ENCODE measurements at regions not wholly inside any gene's neighbourhood (a gene's known extent, or its start where the extent isn't known, plus 50 kb on each side); places are given as distances from the start of the nearest gene placed in this dataset.

DNA sequence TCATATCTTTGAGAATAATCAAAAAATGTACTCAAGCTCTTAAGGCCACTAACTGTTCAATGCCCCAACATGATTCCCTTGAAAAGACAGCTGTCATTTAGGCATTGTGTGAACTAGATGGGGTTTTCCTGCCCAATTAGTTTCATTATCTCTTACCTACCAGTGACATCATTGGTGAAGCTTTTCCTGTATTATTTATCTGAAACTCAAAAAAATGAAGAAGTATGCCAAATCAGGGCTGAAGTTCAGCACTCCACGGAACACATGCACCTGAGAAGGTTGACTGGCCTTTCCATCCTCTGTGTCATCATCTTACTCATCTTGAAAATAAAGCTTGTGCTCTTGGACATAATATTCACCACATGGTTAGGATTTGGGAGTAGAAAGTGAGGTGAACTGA lies 126.4 kb downstream of the TXNL1 start:
- H3K36me3 Mint-ChIP-seq (ENCODE audit: low read depth, unreplicated experiment), result no peaks in the 10 kb centered on the region
- DNase-seq (ENCODE audit: low read depth) (no peak), FAIRE-seq (no peak)
- no peaks in the 10 kb centered on the region for H3K9me3 ChIP-seq (ENCODE audit: insufficient read depth, low read depth, low read length)
- no peak overlapping the region for H3K9ac ChIP-seq (ENCODE audit: low read length)
- H3K36me3 ChIP-seq (ENCODE audit: insufficient read depth, low read length), result no peaks in the 10 kb centered on the region
- H3K4me3 Mint-ChIP-seq (ENCODE audit: unreplicated experiment), result no peak overlapping the region
- H3K27ac Mint-ChIP-seq (ENCODE audit: unreplicated experiment), result no peak overlapping the region
- H3K4me2 ChIP-seq (ENCODE audit: low read length), result no peak overlapping the region
- no peak overlapping the region for H2AFZ ChIP-seq (ENCODE audit: low read depth, low read length)
- H3K4me1 Mint-ChIP-seq (ENCODE audit: low read depth, unreplicated experiment), result no peaks in the 10 kb centered on the region
- H3K4me1 ChIP-seq (ENCODE audit: insufficient read depth, low read length), result no peaks in the 10 kb centered on the region
- no peaks in the 10 kb centered on the region for H4K20me1 ChIP-seq (ENCODE audit: insufficient read depth, low read length)
- H3K4me3 ChIP-seq (ENCODE audit: insufficient read depth, low read depth, low read length), result no peak overlapping the region
- no peaks in the 10 kb centered on the region for H3K27me3 Mint-ChIP-seq (ENCODE audit: low read depth, unreplicated experiment)
- no peak overlapping the region for H3K27ac ChIP-seq (ENCODE audit: low read depth, low read length)
- no peaks in the 10 kb centered on the region for H3K79me2 ChIP-seq (ENCODE audit: insufficient read depth, low read length)
- H3K9me3 Mint-ChIP-seq (ENCODE audit: unreplicated experiment), result no peaks in the 10 kb centered on the region
- H3K27me3 ChIP-seq (ENCODE audit: insufficient read depth, low read length), result no peaks in the 10 kb centered on the region
- TF ChIP-seq, protein P1, sequence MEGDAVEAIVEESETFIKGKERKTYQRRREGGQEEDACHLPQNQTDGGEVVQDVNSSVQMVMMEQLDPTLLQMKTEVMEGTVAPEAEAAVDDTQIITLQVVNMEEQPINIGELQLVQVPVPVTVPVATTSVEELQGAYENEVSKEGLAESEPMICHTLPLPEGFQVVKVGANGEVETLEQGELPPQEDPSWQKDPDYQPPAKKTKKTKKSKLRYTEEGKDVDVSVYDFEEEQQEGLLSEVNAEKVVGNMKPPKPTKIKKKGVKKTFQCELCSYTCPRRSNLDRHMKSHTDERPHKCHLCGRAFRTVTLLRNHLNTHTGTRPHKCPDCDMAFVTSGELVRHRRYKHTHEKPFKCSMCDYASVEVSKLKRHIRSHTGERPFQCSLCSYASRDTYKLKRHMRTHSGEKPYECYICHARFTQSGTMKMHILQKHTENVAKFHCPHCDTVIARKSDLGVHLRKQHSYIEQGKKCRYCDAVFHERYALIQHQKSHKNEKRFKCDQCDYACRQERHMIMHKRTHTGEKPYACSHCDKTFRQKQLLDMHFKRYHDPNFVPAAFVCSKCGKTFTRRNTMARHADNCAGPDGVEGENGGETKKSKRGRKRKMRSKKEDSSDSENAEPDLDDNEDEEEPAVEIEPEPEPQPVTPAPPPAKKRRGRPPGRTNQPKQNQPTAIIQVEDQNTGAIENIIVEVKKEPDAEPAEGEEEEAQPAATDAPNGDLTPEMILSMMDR (IDR thresholded peaks at IDR 0.05; ENCODE audit: insufficient read depth, low read depth, low read length), result no peak
- TF ChIP-seq EZH2 (IDR thresholded peaks at IDR 0.05; ENCODE audit: insufficient read depth, low read length), result no peak

GRCh38 chr18:56510108-56510507 lies 128.3 kb downstream of the TXNL1 start:
- no peak overlapping the region for H3K4me2 ChIP-seq (ENCODE audit: low read length)
- no peak overlapping the region for H3K4me3 ChIP-seq (ENCODE audit: insufficient read depth, low read depth, low read length)
- no peaks in the 10 kb centered on the region for H3K79me2 ChIP-seq (ENCODE audit: insufficient read depth, low read length)
- no peaks in the 10 kb centered on the region for H3K36me3 ChIP-seq (ENCODE audit: insufficient read depth, low read length)
- Mint-ChIP-seq H3K9me3 (ENCODE audit: unreplicated experiment) (no peaks in the 10 kb centered on the region), H3K27ac (ENCODE audit: unreplicated experiment) (no peak overlapping the region), H3K4me3 (ENCODE audit: unreplicated experiment) (no peak overlapping the region), H3K4me1 (ENCODE audit: low read depth, unreplicated experiment) (no peaks in the 10 kb centered on the region), H3K36me3 (ENCODE audit: low read depth, unreplicated experiment) (no peaks in the 10 kb centered on the region), H3K27me3 (ENCODE audit: low read depth, unreplicated experiment) (no peaks in the 10 kb centered on the region)
- H2AFZ ChIP-seq (ENCODE audit: low read depth, low read length), result no peak overlapping the region
- no peaks in the 10 kb centered on the region for H3K4me1 ChIP-seq (ENCODE audit: insufficient read depth, low read length)
- H3K27me3 ChIP-seq (ENCODE audit: insufficient read depth, low read length), result no peaks in the 10 kb centered on the region
- H3K9ac ChIP-seq (ENCODE audit: low read length), result no peak overlapping the region
- H3K9me3 ChIP-seq (ENCODE audit: insufficient read depth, low read depth, low read length), result no peaks in the 10 kb centered on the region
- no peak for DNase-seq (ENCODE audit: low read depth)
- H4K20me1 ChIP-seq (ENCODE audit: insufficient read depth, low read length), result no peaks in the 10 kb centered on the region
- TF ChIP-seq, protein P1 (IDR thresholded peaks at IDR 0.05; ENCODE audit: insufficient read depth, low read depth, low read length), result no peak
- no peak for FAIRE-seq
- H3K27ac ChIP-seq (ENCODE audit: low read depth, low read length), result no peak overlapping the region

DNA sequence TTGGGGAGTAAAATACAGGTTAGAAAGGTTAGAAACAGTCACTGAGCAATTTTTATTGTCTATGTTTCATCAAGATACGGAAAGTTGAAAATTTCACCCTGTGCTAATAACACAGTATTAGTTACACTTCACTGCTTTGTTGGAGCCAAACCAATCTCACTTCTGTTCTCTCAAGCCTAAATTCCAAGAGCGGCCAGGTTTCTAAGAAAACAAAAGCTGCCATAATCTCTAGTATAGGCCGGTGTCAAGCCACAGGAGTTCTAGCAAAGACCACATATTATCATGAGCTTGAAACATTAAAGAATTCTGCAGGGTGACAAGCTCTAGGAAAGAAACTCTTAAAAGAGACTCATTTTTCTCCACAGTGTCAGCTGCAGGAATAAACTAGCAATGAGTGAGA lies 128.7 kb downstream of the TXNL1 start:
- no peak overlapping the region for H2AFZ ChIP-seq (ENCODE audit: low read depth, low read length)

More for the DNA sequence above, 128.7 kb downstream of the TXNL1 start:
- Mint-ChIP-seq H3K36me3 (ENCODE audit: low read depth, unreplicated experiment) (no peaks in the 10 kb centered on the region), H3K27me3 (ENCODE audit: low read depth, unreplicated experiment) (no peaks in the 10 kb centered on the region), H3K9me3 (ENCODE audit: unreplicated experiment) (no peaks in the 10 kb centered on the region), H3K27ac (ENCODE audit: unreplicated experiment) (no peak overlapping the region), H3K4me1 (ENCODE audit: low read depth, unreplicated experiment) (no peaks in the 10 kb centered on the region), H3K4me3 (ENCODE audit: unreplicated experiment) (no peak overlapping the region)
- FAIRE-seq (no peak), DNase-seq (ENCODE audit: low read depth) (peak; percentile 77)
- TF ChIP-seq, protein P1 (IDR thresholded peaks at IDR 0.05; ENCODE audit: insufficient read depth, low read depth, low read length), result no peak
- no peak for TF ChIP-seq EZH2 (IDR thresholded peaks at IDR 0.05; ENCODE audit: insufficient read depth, low read length)
- Histone ChIP-seq H3K9ac (ENCODE audit: low read length) (no peak overlapping the region), H3K27me3 (ENCODE audit: insufficient read depth, low read length) (no peaks in the 10 kb centered on the region), H3K36me3 (ENCODE audit: insufficient read depth, low read length) (no peaks in the 10 kb centered on the region), H3K4me3 (ENCODE audit: insufficient read depth, low read depth, low read length) (no peak overlapping the region), H4K20me1 (ENCODE audit: insufficient read depth, low read length) (no peaks in the 10 kb centered on the region), H3K4me1 (ENCODE audit: insufficient read depth, low read length) (no peaks in the 10 kb centered on the region), H3K79me2 (ENCODE audit: insufficient read depth, low read length) (no peaks in the 10 kb centered on the region), H3K9me3 (ENCODE audit: insufficient read depth, low read depth, low read length) (no peaks in the 10 kb centered on the region), H3K27ac (ENCODE audit: low read depth, low read length) (no peak overlapping the region), H3K4me2 (ENCODE audit: low read length) (no peak overlapping the region)
